HepG2 (cell line): ENCODE measurements at regions not wholly inside any gene's neighbourhood (a gene's known extent, or its start where the extent isn't known, plus 50 kb on each side); places are given as distances from the start of the nearest gene placed in this dataset.
A peak's percentile ranks its signal among the peaks of the same experiment; 100 is the strongest.

Experiments
- BCL3 ChIP-seq: sonication (generic); formaldehyde crosslinking; IDR thresholded peaks from 2 replicates; pipeline ENCODE4 v1.5.1; 2020; ENCODE audit warnings: mild to moderate bottlenecking, missing genetic modification reagents, moderate library complexity
- CCDC6 ChIP-seq: sonication (generic); formaldehyde crosslinking; IDR thresholded peaks from 2 replicates; pipeline ENCODE4 v1.8.1; 2022; ENCODE audit warnings: mild to moderate bottlenecking, missing genetic modification reagents, moderate library complexity
- EP300 ChIP-seq, 3 experiments: sonication (generic) in 1 of 3; formaldehyde crosslinking in 1 of 3; IDR thresholded peaks; 2 replicates each; pipeline versions ENCODE4 v1.5.1 to v1.6.1; 2011 to 2020; ENCODE audit warnings: low read depth in 2 of 3, low read length in 2 of 3, borderline replicate concordance in 1 of 3, improper control_type of control experiment in 1 of 3, mild to moderate bottlenecking in 1 of 3, missing genetic modification reagents in 1 of 3, moderate library complexity in 1 of 3
- FOXA3 ChIP-seq: IDR thresholded peaks from 2 replicates; pipeline ENCODE4 v1.6.1; 2016; ENCODE audit warnings: missing genetic modification reagents, missing compliant biosample characterization
- JUN ChIP-seq: sonication (generic); formaldehyde crosslinking; IDR thresholded peaks from 2 replicates; pipeline ENCODE4 v1.4.0; 2020; ENCODE audit warnings: mild to moderate bottlenecking, missing genetic modification reagents
- JUNB ChIP-seq: sonication (generic); formaldehyde crosslinking; IDR thresholded peaks from 2 replicates; pipeline ENCODE4 v1.8.0; 2022; ENCODE audit warnings: missing genetic modification reagents, mild to moderate bottlenecking, borderline replicate concordance
- MXD3 ChIP-seq: IDR thresholded peaks from 2 replicates; pipeline ENCODE4 v1.6.1; 2016; ENCODE audit warnings: mild to moderate bottlenecking, missing biosample characterization, missing genetic modification reagents
- NR2F1 ChIP-seq, 2 experiments: fragments of 450-650 bp in 1 of 2; formaldehyde crosslinking in 1 of 2; IDR thresholded peaks; 2 replicates each; pipeline versions ENCODE4 v1.5.0 to v1.6.1; 2016 to 2020; ENCODE audit warnings: mild to moderate bottlenecking in 1 of 2, missing compliant biosample characterization in 1 of 2, missing genetic modification reagents in 1 of 2, moderate library complexity in 1 of 2
- PAXIP1 ChIP-seq: sonication (generic); formaldehyde crosslinking; conservative IDR thresholded peaks from 2 replicates; pipeline ENCODE4 v1.4.0; 2020; ENCODE audit warnings: mild to moderate bottlenecking, missing genetic modification reagents, moderate library complexity
- PHF5A ChIP-seq: IDR thresholded peaks from one replicate; pipeline ENCODE4 v1.6.1; 2018; ENCODE audit warnings: low read depth, missing genetic modification reagents; ENCODE audit not compliant: unreplicated experiment
- SIN3A ChIP-seq: IDR thresholded peaks from 2 replicates; pipeline ENCODE4 v1.6.1; 2011; ENCODE audit warnings: low read depth, mild to moderate bottlenecking, control low read depth, low read length, borderline replicate concordance
- SNAPC4 ChIP-seq: sonication (generic); formaldehyde crosslinking; IDR thresholded peaks from 2 replicates; pipeline ENCODE4 v1.4.0; 2020; ENCODE audit warnings: mild to moderate bottlenecking, missing genetic modification reagents
- STAG1 ChIP-seq: sonication (generic); formaldehyde crosslinking; IDR thresholded peaks from 2 replicates; pipeline ENCODE4 v1.4.0; 2020; ENCODE audit warnings: missing genetic modification reagents
- STAT5B ChIP-seq: sonication (generic); formaldehyde crosslinking; IDR thresholded peaks from 2 replicates; pipeline ENCODE4 v1.4.0; 2020; ENCODE audit warnings: missing genetic modification reagents

- TF ChIP-seq PAXIP1 (CRISPR knock-in tag) (0 out of 2 replicates have a peak, but pooled peaks have one; percentile 16), CCDC6 (CRISPR knock-in tag) (no peak), FOXA3 (0 out of 2 replicates have a peak, but pooled peaks have one; percentile 15), STAT5B (no peak), NR2F1 (CRISPR knock-in tag; IDR thresholded peaks at IDR 0.05) (peak in 1 of 2 experiments; percentile 56; a peak in 1 of 4 replicates), JUN (CRISPR knock-in tag) (peak; percentile 72; the same call in 1 of the 2 replicates), BCL3 (CRISPR knock-in tag) (no peak), EP300 (IDR thresholded peaks at IDR 0.05; ENCODE audit: low read depth in 2 of 2, low read length in 2 of 2) (peak in 1 of 2 experiments; percentile 28; a peak in 1 of 4 replicates), EP300 (CRISPR knock-in tag; IDR thresholded peaks at IDR 0.05; ENCODE audit: borderline replicate concordance) (peak; percentile 73; the same call in 1 of the 2 replicates), SIN3A (no peak), SNAPC4 (no peak), PHF5A (CRISPR knock-in tag) (no peak), STAG1 (CRISPR knock-in tag) (no peak), JUNB (CRISPR knock-in tag) (peak; percentile 87), MXD3 (CRISPR knock-in tag) (no peak)
These were observed 201.5 kb upstream of the ECI2 start (continued) for GRCh38 chr6:4336778-4337442.
